ENCODE measurements at regions not wholly inside any gene's neighbourhood (a gene's known extent, or its start where the extent isn't known, plus 50 kb on each side); places are given as distances from the start of the nearest gene placed in this dataset.

DNA sequence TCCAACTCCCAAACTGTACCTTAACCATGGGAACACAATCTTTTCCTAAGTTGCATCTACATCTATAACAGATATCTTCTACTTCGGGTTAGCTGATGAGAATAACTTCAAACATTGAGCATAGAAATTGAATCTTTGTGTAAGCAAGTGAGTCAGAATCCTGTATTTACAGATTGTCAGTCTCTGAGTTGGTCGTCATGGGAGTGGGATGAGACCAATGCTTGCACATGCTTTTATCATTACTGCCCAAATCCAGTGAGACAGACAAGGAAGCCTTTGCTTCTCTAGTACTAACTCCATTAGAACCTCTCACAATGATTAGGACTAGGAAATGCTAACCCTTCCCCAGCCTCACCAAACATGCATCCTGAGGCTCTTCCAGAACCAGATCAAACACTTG lies 587.1 kb upstream of the ZNF717 start:
- TF ChIP-seq CTCF (IDR thresholded peaks at IDR 0.05; ENCODE audit: borderline replicate concordance, extremely low read depth, low read length, poor library complexity, severe bottlenecking), result no peak
- no peak for TF ChIP-seq EZH2 (IDR thresholded peaks at IDR 0.05; ENCODE audit: borderline replicate concordance, low read depth, low read length, severe bottlenecking)

Measured in DND-41 (cell line).